Common myeloid progenitor, CD34-positive (primary cell): ENCODE measurements at regions not wholly inside any gene's neighbourhood (a gene's known extent, or its start where the extent isn't known, plus 50 kb on each side); places are given as distances from the start of the nearest gene placed in this dataset.

Source experiments
- CTCF ChIA-PET: fragments of 350-600 bp; sonication (Branson Sonifier 250); formaldehyde crosslinking; loops from one replicate; lab custom pipeline; 2021; ENCODE audit warnings: antibody characterized with exemption; lab: Charles Lee
- POLR2A ChIA-PET: fragments of 350-600 bp; sonication (Branson Sonifier 250); formaldehyde crosslinking; loops from one replicate; lab custom pipeline; 2021; ENCODE audit warnings: antibody characterized with exemption; lab: Charles Lee
- DNase-seq, 3 donors: peaks; one replicate each; pipeline versions ENCODE4 v3.0.0 to v3.0.0-alpha.2; 2013
- H3K27ac ChIP-seq, 2 experiments: 1 replicate in 1 of 2; 2 replicates in 1 of 2; pipeline ENCODE4 v1.7.0; 2013; ENCODE audit warnings: inconsistent platforms in 2 of 2, low read length in 2 of 2, mild to moderate bottlenecking in 2 of 2, low read depth in 1 of 2, moderate library complexity in 1 of 2; ENCODE audit not compliant: severe bottlenecking in 2 of 2, insufficient read depth in 1 of 2, poor library complexity in 1 of 2
- H3K27me3 ChIP-seq, 5 experiments: replicated peaks in 2 of 5; 1 replicate in 3 of 5; 2 replicates in 2 of 5; pipeline versions ENCODE4 v1.6.1 to v1.7.0; 2013; ENCODE audit warnings: low read length in 4 of 5, mild to moderate bottlenecking in 2 of 5, moderate library complexity in 2 of 5, inconsistent platforms in 1 of 5; ENCODE audit not compliant: insufficient read depth in 5 of 5, control insufficient read depth in 4 of 5
- H3K36me3 ChIP-seq, 4 experiments: 1 replicate in 2 of 4; 2 replicates in 2 of 4; pipeline versions ENCODE4 v1.6.1 to v1.7.0; 2013; ENCODE audit warnings: low read length in 3 of 4, control low read depth in 1 of 4, mild to moderate bottlenecking in 1 of 4; ENCODE audit not compliant: control insufficient read depth in 4 of 4, insufficient read depth in 4 of 4
- H3K4me1 ChIP-seq, 4 experiments: 1 replicate in 3 of 4; 2 replicates in 1 of 4; pipeline versions ENCODE4 v1.6.1 to v1.7.1; 2013; ENCODE audit warnings: low read length in 3 of 4, mild to moderate bottlenecking in 3 of 4, control low read depth in 1 of 4, inconsistent platforms in 1 of 4, moderate library complexity in 1 of 4; ENCODE audit not compliant: control insufficient read depth in 4 of 4, insufficient read depth in 4 of 4; ENCODE audit errors: control extremely low read depth in 1 of 4
- H3K4me3 ChIP-seq, 7 experiments: 1 replicate in 4 of 7; 2 replicates in 3 of 7; pipeline versions ENCODE4 v1.5.1 to v1.7.0; 2013; ENCODE audit warnings: mild to moderate bottlenecking in 7 of 7, low read length in 6 of 7, moderate library complexity in 6 of 7, inconsistent platforms in 2 of 7, low read depth in 2 of 7, control low read depth in 1 of 7; ENCODE audit not compliant: insufficient read depth in 4 of 7, control insufficient read depth in 1 of 7; ENCODE audit errors: extremely low read depth in 1 of 7
- H3K9me3 ChIP-seq, 5 experiments: 1 replicate in 4 of 5; 2 replicates in 1 of 5; pipeline versions ENCODE4 v1.6.1 to v1.7.1; 2013; ENCODE audit warnings: low read length in 4 of 5, mild to moderate bottlenecking in 2 of 5, inconsistent platforms in 1 of 5, low read depth in 1 of 5, moderate library complexity in 1 of 5; ENCODE audit not compliant: control insufficient read depth in 4 of 5, insufficient read depth in 2 of 5; ENCODE audit errors: control extremely low read depth in 1 of 5
- WGBS: methylation state at CpG from one replicate; pipeline ENCODE4 v1.1.5; 2013; ENCODE audit not compliant: insufficient coverage; 5-methylcytosine and 5-hydroxymethylcytosine counted together

DNA sequence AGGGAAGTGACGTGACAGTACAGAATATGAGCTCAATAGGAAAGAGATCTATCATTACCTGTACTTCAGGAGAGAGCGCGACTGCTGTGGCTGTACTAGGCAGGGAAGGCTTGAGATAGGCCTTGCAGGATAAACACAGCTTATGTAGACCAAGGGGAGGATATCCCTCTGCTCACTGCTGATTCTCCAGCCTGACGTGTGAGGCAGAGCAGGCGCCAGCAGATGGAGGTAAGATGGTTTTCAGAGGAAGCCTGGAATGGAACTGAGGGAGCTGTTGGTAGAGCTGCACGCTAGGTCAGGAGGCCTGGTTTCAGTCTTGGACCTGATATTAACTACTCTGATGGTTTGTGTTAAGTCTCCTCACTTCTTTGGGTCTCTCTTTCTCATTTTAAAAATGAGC lies 291.4 kb downstream of the YTHDC2 start:
- POLR2A ChIA-PET, result interaction anchor here (0.8 kb wide), 1 partner anchor 8 kb away, joined by 3 read pairs; no protein-coding TSS in a partner anchor
- no peaks in the 10 kb centered on the region for H3K9me3 ChIP-seq

DNA sequence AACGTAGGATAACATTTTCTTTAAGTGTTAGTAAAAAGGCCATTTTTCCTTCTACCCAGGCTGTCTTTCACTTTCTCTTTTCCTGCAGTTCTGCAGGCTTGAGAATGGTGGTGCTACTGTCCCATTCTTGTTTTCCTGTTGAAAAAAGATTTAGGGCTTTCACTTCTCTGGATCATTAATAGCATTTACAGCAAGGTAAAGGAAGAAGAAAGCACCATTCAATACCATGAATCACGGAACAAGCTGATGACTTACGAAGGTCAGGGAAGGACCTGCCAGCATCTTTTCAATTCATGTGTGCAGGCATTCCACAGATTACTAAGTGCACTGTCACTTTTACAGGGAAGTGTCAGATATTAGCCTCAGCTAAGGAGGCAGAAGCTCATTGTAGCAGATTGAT lies 292.8 kb downstream of the YTHDC2 start:
- Histone ChIP-seq H3K27ac (no peak overlapping the region), H3K4me3 (no peak overlapping the region), H3K27me3 (no peaks in the 10 kb centered on the region), H3K36me3 (no peaks in the 10 kb centered on the region), H3K4me1 (no peaks in the 10 kb centered on the region), H3K9me3 (no peaks in the 10 kb centered on the region)
- peak in 1 of 3 donors; percentile 0 for DNase-seq
- ChIA-PET CTCF (interaction anchor here (0.8 to 1.2 kb wide), 2 partner anchors 17 to 19 kb away, joined by 3 read pairs; no protein-coding TSS in a partner anchor), POLR2A (no interaction called here)
- WGBS, result 43% methylated on average over 2 of the region's 3 CpGs

More for the DNA sequence above, 291.4 kb downstream of the YTHDC2 start:
- Histone ChIP-seq H3K4me3 (no peak overlapping the region), H3K27ac (no peak overlapping the region), H3K27me3 (no peaks in the 10 kb centered on the region), H3K36me3 (no peaks in the 10 kb centered on the region), H3K4me1 (no peaks in the 10 kb centered on the region)
- CTCF ChIA-PET, result no interaction called here
- no peak for DNase-seq
- 97% methylated on average over 6 of the region's 6 CpGs for WGBS

DNA sequence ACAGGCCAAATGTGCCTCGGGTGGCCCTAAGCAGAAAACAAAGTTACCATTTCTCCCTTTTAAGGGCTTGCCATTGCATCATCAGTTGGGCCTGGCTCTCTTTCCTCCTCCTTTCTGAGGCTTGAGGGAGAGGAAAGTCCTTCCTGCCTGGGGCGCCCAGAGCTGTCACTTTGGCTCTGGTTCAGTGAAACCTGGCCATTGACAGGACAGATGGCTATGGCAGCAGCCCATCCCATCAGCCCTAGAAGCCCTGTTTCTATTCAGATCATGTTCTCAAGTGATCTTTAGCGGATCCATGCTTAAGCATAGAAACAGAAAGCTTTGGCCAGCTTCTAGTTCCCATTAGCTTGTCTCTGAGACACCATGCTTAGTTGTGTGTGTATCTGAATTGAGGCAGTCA lies 293.4 kb downstream of the YTHDC2 start:
- Histone ChIP-seq H3K4me3 (no peak overlapping the region), H3K9me3 (no peaks in the 10 kb centered on the region), H3K27ac (no peak overlapping the region), H3K4me1 (no peaks in the 10 kb centered on the region), H3K27me3 (no peaks in the 10 kb centered on the region), H3K36me3 (no peaks in the 10 kb centered on the region)
- 92% methylated on average over 1 of the region's 3 CpGs for WGBS
- CTCF ChIA-PET, result interaction anchor here (0.8 to 1.2 kb wide), 2 partner anchors 18 kb away, joined by 3 read pairs; no protein-coding TSS in a partner anchor
- POLR2A ChIA-PET, result no interaction called here
- DNase-seq, result no peak

DNA sequence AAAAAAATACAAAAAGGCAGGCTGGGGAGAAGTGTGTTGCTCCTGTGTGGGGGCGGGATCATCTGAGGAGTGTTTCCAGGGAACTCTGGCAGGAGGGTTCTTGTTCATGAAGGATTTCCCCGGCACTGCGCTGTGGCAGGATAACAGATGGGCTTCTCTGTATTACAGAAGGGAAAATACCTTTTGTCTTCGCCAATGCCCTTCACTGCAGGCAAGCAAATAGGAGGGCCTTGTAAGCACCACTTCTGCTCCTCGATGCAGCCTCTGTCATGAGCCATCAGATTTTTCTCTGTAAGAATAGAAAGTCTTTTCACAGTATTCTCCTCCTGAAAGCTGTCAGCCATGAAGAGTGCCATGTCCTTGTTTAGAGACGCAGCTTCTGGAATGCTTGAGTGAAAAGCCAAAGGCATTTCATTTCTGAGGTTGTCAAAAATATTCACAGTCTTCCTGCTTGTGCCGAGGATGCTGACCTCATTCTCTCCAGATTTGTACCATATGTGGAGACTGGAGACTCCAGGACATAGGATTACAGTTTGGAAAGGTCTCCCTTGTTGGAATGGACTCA lies 294.0 kb downstream of the YTHDC2 start:
- ChIA-PET POLR2A (no interaction called here), CTCF (interaction anchor here (1.2 kb wide), 1 partner anchor 18 kb away, joined by 3 read pairs; no protein-coding TSS in a partner anchor)
- Histone ChIP-seq H3K4me3 (no peak overlapping the region), H3K9me3 (no peaks in the 10 kb centered on the region), H3K36me3 (no peaks in the 10 kb centered on the region), H3K27me3 (no peaks in the 10 kb centered on the region), H3K27ac (no peak overlapping the region), H3K4me1 (no peaks in the 10 kb centered on the region)
- DNase-seq, result no peak
- WGBS, result 98% methylated on average over 7 of the region's 7 CpGs

DNA sequence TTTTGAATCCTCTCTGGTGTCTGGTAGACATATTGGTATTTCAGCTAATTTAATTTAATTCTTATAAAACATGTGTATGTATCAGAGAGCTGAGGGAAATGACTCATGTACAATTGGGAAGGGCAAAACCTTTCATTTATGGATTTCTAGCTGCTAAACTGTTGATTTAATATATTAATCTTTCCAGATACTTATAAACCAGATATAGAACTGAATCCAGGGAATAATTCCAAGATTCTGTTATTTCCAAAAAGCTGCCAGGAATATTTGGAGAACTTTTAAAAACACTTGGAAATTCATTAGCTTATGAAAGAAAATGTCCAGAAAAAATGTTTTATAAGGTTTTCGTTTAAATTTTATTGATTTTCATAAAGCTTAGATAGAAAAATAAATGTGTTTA lies 295.5 kb downstream of the YTHDC2 start:
- no peaks in the 10 kb centered on the region for H3K9me3 ChIP-seq
- no peaks in the 10 kb centered on the region for H3K36me3 ChIP-seq
- CTCF ChIA-PET, result interaction anchor here (0.6 kb wide), 1 partner anchor 79 kb away, joined by 3 read pairs; no protein-coding TSS in a partner anchor
- WGBS, result 100% methylated on average over 1 of the region's 1 CpG
- no peak overlapping the region for H3K4me3 ChIP-seq
- no peak overlapping the region for H3K27ac ChIP-seq
- no peaks in the 10 kb centered on the region for H3K27me3 ChIP-seq
- no peak for DNase-seq
- no peaks in the 10 kb centered on the region for H3K4me1 ChIP-seq
- POLR2A ChIA-PET, result no interaction called here

DNA sequence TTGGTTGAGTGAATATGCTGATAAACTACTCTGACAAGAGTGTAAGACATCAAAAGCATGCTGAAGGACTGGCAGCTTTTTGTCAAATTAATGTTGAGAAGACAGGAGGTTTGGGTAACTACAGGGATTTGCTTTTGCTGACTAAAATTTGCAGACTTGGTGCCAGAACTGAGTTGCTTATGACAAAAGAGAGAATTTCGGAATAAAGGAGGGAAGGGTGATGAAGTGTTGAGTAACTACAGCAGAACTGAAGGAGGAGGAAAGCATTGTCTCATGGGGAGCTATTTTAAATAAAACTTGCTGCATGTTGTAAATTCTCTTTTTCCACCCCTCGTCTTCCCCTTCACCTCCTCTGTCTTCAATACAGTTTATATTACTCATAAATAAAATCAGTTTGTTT lies 296.1 kb downstream of the YTHDC2 start:
- no CpG with 5 or more reads among the region's 2 CpGs for WGBS
- Histone ChIP-seq H3K36me3 (no peaks in the 10 kb centered on the region), H3K27me3 (no peaks in the 10 kb centered on the region), H3K9me3 (no peaks in the 10 kb centered on the region), H3K4me3 (no peak overlapping the region), H3K4me1 (no peaks in the 10 kb centered on the region), H3K27ac (no peak overlapping the region)
- ChIA-PET CTCF (no interaction called here), POLR2A (no interaction called here)
- no peak for DNase-seq

DNA sequence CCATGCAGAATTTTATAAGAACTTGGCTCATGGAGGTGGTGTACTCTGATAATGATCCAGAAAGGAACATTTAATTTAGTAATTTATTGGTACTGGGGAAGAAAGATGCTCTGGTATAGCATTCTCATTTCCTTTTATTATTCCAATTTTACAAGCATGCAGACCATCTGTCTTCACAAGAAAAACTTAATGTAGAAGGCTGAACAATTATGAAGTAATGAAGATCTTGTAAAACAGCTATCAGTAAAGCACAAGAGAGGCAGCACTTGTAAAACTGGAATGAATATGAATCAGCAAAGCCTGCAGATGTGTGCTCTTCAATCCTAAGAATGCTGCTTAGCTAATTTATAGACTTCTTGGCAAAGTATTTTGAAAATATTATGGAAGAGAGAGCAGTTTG lies 300.0 kb downstream of the YTHDC2 start:
- CTCF ChIA-PET, result no interaction called here
- Histone ChIP-seq H3K4me3 (no peak overlapping the region), H3K27ac (no peak overlapping the region), H3K36me3 (no peaks in the 10 kb centered on the region), H3K27me3 (no peaks in the 10 kb centered on the region), H3K4me1 (no peaks in the 10 kb centered on the region), H3K9me3 (no peaks in the 10 kb centered on the region)
- POLR2A ChIA-PET, result no interaction called here
- no peak for DNase-seq
